ENCODE measurements at regions not wholly inside any gene's neighbourhood (a gene's known extent, or its start where the extent isn't known, plus 50 kb on each side); places are given as distances from the start of the nearest gene placed in this dataset.

DNA sequence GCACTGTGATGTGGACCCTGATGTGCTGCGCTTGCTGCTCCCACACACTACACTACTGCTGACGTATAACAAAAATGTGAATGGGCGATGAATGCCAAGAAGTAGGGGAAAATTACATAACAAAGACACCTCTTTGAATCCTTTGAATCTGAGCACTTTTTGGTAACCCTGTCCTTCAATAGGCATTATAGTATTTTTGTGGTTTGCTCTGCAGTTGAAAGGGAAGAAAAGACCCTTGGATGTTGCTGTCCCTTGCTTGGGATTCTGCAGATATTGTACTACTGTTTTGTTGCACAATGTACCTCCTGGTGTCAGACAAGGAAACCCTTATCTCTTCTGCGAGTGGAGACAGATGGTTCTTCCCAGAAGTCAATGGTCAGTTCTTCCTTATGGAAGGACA lies 124.8 kb upstream of the UBE3A start:
- DNase-seq = no peak

DNA sequence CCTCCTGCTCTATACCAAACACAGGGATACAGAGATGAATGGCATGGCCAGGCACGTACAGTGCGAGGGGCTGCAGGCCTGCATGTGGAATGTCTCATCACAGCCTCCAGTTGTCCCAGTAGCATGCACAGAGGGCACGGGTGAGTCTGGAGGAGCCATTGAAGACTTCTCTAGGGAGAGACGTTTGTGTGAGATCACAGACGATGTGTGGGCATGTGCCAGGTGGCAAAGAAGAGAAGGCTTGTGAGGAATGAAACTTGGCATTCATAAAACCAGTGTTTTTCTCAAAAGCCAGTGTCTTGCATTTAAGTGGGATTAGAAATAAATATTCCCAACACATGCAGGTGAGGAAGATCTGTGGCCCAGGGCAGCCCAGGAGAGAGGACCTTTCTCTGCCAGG lies 119.1 kb upstream of the UBE3A start:
- DNase-seq = no peak

DNA sequence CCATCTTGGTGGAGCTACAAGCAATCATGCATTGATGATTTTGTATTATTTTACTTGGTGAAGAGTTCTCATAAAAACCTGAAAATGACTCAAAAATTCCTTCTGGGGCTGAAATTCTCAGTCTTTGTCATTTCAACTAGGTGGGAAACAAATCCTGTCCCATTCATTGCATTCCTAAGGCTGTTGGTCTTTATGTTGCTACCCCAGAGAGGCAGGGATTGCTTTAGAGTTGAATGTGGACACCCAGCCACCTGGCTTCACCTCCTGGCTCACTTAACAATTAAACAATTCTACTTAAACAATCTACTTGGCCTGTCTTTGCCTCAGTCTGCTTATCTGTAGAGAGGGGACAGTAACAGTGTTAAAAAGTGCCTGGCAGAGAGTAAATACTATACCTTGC lies 117.3 kb upstream of the UBE3A start:
- DNase-seq = no peak

DNA sequence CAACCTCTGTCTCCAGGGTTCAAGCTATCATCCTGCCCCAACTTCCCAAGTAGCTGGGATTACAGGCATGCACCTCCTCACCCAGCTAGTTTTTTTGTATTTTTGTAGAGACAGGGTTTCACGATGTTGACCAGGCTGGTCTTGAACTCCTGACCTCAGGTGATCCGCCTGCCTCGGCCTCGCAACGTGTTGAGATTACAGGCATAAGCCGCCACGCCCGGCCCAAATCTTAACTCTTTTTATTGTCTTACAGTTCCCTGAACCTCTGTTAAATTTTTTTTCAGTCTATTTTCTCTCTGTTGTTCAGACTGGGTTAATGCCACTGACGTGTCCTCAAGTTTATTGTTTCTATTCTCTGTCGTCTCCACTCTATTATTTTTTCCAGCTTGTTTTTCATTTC lies 115.8 kb upstream of the UBE3A start:
- DNase-seq = no peak

DNA sequence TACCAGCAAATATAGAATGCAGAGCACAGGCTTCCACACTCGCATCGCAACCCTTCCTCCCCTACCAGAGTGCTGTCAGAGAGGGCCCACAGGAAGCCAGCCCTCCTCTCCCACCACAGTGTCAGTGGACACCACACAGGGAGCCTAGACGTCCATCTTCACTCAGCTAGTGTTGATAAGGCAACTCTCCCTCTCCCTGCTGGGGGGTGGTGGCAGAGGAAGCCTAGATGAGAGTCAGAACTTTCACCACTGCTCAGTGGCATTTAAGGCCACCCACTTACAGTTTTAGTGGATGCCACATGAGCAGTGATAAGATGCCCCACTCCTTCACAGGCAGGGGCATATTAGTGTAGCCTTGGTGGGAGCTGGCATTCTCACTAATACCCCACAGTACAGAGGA lies 109.8 kb upstream of the UBE3A start:
- no peak for DNase-seq

DNA sequence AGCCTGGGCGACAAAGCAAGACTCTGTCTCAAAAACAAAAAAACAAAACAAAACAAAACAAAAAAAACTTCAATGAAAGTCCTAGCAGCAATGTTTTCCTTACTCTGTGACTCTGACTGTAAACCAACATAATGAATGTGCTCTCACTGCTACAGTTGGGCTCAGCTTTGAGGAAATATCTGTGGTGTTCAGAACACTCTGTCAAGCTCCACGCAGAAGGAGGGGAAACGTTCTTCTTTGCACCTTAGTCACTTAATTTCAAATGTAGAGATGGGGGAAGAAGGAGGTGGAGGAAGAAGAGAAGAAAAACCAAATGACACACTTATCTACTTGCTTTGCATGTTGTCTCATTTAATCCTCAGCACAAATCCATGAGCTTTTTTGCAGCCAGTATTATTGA lies 107.1 kb upstream of the UBE3A start:
- no peak for DNase-seq

DNA sequence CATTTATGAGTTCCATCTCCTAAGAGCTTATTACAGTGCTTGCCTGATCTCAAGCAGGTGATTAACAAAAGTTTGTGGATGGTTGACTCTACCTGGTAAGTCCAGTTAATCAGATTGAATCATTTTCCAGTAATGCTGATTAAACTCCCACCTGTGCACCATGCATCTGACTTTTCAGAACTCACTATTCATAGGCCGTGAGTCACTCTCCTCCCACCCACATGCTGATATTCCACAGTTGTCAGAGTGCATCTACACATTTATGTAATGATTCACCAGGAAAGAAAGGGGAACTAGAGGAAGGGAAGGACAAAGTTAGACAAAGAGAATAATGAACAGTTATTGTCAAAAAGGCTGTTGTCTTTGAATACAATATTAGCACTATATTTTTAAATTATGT lies 106.2 kb upstream of the UBE3A start:
- peak; percentile 32 for DNase-seq

DNA sequence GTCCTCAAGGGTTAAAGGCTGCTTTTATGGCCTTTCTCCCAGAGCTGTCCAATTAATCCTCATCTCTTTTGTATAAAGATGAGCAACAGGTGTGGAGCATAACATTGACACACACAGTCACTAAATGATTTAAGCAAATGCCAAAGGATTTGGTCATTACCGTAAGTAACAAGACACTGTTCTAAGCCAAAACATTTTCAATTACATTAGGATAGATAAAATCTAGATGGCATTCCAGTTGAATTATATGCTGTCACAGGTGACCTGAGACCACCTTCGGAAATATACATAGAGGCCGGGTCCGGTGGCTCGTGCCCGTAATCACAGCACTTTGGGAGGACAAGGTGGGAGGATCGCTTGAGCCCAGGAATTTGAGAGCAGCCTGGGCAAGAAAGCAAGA lies 105.3 kb upstream of the UBE3A start:
- no peak for DNase-seq

DNA sequence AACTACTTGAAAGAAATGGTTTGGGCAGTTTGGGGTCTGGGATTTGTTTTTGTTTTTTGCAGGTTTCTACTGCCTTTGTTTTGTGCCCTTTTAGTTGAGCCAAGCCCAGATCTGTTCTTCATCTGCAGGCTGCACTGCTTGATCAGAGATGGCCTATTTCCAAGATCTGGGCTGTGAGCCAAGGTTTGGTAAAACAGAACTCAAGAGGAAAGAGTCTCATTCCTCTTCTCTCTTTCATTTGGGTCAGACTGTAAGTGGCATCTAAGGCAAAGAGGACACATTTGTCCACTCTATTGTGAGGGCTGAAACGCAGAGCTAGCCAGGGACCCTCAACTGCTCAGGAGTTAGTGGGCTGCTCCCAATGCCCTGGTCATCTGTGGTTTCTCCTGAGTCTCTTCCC lies 104.4 kb upstream of the UBE3A start:
- peak; percentile 90 for DNase-seq

DNA sequence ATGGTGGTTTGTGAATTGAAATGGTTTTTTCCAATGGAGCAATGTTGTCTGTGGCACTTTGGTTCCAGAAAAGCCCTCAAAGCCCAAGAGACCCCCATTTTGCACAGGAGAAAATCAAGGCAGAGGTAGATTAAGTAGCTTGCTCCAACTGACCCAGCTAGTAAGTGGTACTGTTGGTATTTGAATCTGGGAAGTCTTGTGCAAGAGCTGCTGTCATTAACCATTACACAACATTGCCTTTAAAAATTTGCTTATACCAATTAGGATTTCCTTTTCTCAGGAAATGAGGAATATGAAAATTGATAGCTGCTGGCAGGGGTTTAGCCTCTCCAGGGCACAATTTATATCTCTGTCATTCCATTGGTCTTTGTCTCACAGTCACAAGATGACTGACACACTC lies 102.4 kb upstream of the UBE3A start:
- DNase-seq = no peak

DNA sequence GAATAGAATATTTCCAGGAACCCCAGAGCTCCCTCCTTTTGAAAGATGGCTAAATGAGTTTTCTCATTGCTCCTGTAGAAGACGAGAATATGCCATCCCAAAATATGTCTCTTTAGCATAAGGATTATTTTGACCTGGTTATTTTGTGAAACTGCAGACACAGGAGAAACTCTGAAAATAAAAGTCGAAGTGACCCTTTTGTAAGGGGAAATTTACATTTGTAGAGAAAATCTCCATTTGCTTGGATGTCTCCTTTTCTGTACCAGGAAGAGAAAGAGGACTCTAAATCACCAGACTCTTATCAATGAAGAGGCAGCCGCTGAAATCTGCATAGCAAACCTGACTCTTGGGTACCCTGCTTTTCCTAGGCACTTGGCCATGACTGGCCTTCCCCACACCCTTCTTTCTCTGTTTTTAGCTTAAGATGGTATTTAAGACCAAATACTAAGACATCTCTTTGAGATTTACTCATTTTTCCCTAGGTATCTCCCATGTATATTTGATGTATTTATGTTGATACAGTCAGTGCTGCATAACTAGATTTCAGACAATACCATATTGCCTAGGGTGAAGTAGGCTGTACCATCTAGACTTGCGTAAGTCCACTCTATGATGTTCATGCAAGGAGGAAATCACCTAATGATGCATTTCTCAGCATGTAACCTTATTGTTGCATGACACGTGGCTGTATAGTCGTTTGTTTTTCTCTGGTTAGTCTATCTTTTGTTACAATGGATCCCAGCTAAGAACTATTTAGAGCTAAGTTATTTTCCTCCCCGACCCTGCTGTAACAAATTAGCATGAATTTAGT lies 98.2 kb upstream of the UBE3A start:
- DNase-seq = no peak

DNA sequence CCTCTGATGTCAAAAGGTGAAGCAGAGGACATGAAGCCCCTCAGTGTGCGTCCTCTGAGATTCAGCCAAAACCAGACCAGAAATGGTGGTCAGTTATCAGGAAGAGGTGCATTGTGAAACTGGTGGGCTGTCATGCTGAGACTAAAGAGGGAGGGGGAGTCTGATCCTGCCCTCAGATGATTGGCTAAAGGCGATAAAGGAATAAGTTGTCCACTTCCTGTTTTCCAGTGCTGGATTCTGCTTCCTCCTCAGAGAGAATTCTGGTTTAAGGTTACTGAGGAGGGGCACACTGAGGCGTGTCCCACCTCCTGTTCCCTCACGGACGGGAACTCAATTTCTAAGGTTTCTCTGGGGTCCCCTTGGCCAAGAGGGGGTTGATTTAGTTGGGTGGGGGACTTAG lies 97.0 kb upstream of the UBE3A start:
- DNase-seq = no peak

DNA sequence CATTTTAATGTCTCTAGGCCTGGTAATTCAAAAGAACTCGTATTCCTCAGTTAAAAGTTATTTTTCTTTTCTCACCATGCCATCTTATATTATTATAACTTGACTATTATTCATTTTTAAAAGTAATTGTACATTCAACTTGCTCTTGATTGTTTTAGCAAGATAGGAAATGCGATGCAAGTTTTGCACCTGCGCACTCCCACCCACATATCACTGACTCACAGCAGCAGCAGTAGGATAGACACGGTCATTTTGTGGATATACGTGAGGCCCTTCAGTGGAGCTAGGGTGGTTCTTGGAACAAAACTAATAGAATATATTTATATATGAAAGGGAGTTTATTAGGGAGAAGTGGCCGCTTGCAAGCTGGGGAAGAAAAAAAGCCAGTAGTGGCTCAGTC lies 95.5 kb upstream of the UBE3A start:
- DNase-seq = no peak

DNA sequence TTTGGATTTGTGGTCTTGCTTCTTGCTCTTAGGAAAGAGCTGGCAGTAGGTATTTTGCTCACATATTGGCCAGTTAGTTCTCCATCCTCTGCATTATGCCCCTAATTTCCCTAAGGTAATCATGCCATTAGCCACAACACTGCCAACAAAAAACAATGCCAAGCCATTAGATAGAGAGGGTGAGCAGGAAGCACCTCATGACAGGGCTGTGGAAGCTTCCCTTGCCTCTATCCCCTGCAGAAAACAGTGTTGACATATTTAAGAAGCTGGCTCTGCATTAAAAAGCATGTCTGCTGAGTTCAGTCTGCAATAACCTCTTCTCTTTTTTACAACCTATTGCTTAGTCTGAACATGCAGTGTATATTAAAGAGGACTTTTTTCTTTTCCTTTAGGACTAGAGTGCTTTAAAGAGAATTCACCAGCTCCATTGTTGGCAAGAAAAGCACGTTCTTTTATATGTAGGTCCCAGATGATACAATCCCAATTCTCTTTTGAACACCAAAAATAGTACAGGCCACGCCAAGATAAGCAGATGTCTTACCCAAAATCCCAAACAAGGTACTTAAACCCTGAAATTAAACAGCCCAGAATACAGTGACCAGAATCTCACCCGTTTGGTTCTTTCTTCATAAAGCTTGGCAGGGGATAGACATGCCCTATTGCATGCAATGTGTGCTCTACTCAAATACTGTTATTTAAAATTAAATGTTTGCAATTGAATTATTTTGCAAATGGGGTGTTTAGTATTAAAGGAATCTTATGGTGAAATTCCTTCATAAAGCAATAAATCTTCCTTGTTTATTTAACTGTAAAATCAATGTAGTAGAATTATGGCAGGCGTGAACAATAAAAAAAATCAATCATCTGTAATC lies 93.7 kb upstream of the UBE3A start:
- DNase-seq = peak; percentile 19

DNA sequence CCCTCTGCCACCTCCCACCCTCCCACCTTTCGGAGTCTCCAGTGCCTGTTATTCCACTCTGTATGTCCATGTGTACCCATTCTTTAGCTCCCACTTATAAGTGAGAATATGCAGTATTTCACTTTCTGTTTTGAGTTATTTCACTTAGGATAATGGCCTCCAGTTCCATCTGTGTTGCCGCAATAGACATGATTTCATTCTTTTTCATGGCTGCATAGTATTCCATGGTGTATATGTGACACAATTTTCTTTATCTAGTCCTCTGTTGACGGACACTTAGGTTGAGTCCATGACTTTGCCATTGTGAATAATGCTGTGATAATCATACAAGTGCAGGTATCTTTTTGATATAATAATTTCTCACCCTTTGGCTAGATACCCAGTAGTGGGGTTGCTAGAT lies 91.0 kb upstream of the UBE3A start:
- DNase-seq = no peak

DNA sequence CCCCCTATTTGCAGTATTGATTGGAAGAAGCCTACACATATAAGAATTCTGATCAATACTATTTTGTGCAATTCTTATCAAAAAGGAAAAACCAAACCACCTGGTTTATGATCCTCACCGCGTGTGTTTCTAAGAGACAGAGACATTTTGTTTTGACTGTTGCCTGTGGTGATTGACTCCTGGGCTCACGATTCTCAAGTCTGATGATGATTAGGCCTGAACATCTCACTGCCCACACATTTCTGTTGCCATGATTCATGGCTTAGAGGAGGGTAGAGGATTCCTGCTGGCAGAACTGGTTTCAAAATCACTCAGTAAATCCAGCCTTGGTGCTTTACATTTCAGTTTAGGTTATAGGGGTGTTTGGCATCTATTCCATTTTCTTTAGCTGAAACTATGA lies 88.3 kb upstream of the UBE3A start:
- DNase-seq = no peak

DNA sequence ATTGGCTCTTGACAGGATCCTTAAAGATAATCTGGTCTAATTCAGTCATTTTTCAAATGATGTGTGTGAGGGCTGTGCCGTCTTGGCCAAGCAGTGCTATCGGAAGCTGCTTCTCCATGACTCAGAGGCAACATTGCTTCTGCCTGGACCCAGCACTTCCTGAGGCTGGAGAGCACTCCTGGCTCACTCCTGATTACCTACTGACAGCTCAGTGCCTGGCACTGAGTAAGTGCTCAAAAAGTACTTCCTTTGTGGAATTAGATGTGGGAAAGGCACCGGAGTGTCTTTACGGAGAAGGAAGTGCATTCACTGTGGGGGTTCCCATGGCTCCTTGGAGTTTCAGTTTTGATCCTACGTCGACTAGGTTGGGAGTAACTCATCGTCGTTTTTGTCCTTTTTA lies 86.9 kb upstream of the UBE3A start:
- DNase-seq = no peak

DNA sequence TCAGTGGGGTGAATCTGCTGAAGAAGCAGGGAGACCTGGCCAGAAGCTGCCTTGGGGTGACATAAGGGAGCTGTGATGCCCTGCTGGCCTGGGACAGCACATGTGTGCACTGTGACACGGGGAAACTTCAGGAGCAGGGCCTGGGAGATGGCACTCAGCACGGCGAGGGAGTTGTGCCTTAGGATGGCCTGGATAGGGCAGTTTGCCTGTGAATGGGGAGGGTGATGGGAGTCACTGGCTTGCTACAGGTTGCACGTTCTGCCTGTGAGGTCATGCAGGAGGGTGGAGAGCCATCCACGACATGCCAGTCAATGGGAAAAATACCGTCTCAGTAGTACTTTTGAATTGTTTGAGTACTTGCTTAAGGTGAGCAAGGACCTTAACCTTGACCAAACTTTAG lies 76.8 kb upstream of the UBE3A start:
- no peak for DNase-seq

DNA sequence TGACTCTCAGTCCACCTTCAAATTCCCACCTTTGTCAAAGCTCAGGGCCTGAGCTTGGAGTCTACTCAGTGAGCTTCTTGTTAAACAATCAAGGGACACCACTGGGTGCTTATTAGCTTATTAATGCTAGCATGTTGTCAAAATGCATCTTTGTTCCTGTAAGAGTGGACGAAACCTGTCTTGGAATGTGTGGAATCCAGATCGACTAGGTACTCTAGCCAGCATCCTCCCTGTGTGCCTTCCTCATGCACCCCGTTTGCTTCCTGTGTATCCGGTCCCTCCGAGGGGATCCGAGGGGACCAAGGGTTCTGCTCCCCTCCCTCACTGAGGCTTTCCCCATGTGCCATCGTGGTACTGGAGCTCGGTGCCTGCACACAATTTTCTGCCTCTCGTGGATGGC lies 75.7 kb upstream of the UBE3A start:
- no peak for DNase-seq

DNA sequence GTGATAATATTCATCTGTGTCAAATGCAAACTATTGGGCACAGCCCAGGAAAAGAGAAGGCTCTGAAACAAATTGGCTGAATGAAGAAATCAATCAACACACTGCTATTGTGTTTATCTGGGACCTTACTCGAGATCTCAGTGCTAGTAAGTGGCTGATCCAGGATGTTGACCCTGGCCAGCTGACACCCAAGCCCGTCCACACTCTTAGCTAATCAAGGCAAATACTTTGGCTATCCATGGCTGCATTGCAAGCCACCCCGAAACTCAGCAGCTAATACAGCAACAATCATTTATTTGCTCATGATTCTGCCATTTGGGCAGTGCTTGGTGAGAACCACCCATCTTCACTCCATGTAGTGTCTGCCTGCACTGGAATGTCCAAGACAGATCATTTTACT lies 74.1 kb upstream of the UBE3A start:
- DNase-seq = no peak

DNA sequence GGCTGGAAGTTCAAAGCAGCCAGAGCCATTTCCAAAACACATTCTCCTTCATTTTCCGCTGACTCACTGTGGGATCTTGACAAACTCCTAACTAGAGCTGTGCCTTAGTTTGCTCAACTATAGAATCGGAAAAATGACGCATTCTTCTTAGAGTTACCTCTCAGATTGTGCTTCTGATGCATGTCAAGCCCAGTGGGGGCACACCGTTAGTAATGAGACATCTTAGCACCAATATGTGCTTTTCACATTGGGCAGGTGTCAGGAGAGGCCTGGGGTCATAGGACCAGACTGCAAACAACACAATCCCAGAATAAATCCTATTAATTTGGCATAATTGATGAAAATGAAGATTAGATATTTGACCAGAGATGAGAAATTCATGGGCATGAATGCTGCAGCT lies 71.3 kb upstream of the UBE3A start:
- DNase-seq = no peak

DNA sequence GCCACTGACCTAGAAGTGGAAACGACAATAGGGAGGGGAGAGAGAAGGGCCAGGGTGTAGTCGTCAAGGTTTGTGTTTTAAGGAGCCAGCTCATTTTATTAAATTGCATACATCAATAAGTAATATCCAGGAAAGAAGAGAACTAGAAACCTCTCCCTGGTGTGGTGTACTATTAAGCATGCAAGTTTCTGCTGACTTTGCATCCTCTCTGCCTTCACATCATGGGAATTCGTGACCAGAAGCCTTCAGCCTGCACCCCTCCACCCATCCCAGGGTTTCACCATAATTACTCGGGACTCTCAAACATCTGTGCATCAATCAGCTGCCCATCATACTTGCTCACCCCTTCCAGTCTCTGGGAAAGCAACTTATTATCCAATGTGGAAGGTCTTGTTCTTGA lies 70.9 kb upstream of the UBE3A start:
- no peak for DNase-seq

DNA sequence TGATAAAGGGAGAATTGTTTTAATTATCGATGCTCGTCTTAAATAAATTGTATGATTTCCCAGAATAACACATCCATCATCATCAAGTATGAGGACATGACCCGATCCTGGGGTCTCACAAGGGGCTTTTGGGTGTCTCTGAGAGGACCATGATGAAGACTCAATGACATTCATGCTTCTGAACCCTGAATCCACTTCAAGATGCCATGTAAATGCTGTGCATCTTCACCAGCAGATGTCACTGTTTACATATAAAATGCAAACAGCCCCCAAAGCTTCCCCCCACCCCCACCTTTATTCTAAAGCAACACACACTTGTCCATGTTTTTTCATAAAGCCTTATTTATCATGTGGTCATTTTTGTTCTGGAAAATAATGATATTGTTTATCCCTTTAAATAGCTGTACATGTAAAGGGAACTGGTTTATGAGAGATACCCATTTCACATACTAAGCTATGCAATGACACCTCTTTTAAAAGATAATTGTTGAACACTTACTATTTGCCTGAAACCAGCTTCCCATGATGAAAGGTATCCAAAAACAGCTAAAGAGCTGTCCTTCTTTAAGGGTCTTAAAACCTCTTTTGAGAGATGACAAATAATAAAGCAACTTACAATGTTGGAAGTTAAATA lies 69.7 kb upstream of the UBE3A start:
- peak; percentile 69 for DNase-seq

Measured in tongue (tissue), 1 donor.